RWPE1 (cell line): ENCODE measurements at regions not wholly inside any gene's neighbourhood (a gene's known extent, or its start where the extent isn't known, plus 50 kb on each side); places are given as distances from the start of the nearest gene placed in this dataset.
"Not testable (repeated sequence)": the region's sequence is repeated elsewhere in the genome, so short reads cannot be mapped to it uniquely, and the experiment has no call there.

Experiments used
- CTCF ChIA-PET: fragments of 350-600 bp; sonication (Branson Sonifier 250); formaldehyde crosslinking; extraction: SDS; loops from one replicate; lab custom pipeline; 2021; lab: Yijun Ruan, JAX
- POLR2A ChIA-PET: fragments of 400-600 bp; formaldehyde crosslinking; extraction: SDS; loops from one replicate; lab custom pipeline; 2020; ENCODE audit warnings: antibody characterized with exemption; ENCODE audit not compliant: low non-redundant PET; lab: Yijun Ruan, JAX
- DNase-seq: peaks from one replicate; pipeline ENCODE4 v3.0.0; 2012; ENCODE audit warnings: low spot score
- H3K27ac ChIP-seq: fragments of 450-650 bp; 2 replicates; pipeline ENCODE4 v1.5.1; 2017
- TF ChIP-seq, protein P1 (sequence below): fragments of 450-650 bp; conservative IDR thresholded peaks from 2 replicates; pipeline ENCODE4 v1.5.1; 2017; ENCODE audit warnings: low read depth, mild to moderate bottlenecking

DNA sequence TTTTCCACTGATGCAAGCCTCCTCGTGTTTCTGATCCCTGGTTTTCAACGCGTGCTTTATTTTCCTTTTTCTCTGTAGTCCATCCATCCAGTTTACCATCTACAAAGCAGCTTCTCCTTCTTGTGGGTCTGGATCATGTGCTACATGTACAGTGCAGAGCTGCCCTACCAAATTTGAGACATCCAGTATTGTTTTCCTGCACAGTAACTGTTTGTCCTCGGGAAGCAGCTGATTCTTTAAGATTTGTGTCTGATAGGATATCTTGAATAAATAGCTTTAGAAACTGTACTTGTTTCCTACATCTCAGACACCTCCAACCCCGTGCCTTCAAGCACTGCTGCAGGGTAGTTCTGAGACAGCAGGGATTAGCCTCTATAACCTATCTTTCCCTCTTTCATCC lies 368.1 kb upstream of the FAR2 start:
- DNase-seq, result no peak
- H3K27ac ChIP-seq, result no peak overlapping the region
- POLR2A ChIA-PET, result no interaction called here
- CTCF ChIA-PET, result interaction anchor here (0.7 kb wide), 1 partner anchor 1010 kb away, joined by 3 read pairs; no protein-coding TSS in a partner anchor
- TF ChIP-seq, protein P1, sequence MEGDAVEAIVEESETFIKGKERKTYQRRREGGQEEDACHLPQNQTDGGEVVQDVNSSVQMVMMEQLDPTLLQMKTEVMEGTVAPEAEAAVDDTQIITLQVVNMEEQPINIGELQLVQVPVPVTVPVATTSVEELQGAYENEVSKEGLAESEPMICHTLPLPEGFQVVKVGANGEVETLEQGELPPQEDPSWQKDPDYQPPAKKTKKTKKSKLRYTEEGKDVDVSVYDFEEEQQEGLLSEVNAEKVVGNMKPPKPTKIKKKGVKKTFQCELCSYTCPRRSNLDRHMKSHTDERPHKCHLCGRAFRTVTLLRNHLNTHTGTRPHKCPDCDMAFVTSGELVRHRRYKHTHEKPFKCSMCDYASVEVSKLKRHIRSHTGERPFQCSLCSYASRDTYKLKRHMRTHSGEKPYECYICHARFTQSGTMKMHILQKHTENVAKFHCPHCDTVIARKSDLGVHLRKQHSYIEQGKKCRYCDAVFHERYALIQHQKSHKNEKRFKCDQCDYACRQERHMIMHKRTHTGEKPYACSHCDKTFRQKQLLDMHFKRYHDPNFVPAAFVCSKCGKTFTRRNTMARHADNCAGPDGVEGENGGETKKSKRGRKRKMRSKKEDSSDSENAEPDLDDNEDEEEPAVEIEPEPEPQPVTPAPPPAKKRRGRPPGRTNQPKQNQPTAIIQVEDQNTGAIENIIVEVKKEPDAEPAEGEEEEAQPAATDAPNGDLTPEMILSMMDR, result no peak

DNA sequence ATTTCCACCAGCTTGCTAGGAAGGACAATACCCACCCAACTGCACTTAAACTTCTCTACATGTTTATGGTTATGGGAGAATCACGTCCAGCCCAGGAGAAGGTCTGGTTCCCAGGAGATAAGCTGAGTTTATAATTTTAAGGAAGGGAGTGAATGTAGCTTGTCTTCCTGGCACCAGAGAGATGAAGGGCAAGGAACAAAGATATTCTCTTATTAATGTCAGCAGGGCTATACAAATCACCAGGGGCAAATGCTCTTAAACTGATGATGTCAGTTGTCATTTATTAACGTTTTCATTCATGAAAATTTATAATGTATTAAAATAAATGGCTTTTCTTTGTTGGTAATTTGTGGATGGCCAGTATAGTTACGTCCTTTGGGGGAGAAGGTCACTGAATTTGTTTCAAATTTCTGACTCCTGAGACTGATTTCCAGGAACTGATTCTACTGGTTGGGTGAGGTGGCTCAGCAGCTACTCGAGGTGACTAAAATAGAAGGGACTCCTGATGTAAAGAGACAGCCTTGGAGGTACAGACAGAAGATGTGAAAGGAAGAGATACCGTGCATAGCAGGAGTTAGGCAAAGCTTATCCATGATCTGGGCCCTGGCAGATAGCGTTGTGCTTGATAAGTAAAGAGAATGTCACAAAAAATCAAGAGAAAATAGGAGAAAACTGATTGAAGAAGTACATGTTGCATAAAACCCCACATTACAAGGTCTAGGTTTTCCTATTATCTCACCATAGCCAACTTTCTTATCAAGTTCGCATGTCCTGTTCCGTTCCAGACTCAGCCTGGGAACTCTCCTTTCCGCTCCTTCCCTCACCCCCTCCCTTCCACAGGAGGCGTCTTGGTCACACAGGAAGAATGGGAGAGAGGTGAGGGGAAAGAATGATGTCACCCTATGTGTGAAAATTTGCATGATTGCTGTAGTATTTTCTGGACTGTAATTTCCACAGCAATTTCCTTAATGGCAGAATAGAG lies 367.1 kb upstream of the FAR2 start:
- no peak for DNase-seq

DNA sequence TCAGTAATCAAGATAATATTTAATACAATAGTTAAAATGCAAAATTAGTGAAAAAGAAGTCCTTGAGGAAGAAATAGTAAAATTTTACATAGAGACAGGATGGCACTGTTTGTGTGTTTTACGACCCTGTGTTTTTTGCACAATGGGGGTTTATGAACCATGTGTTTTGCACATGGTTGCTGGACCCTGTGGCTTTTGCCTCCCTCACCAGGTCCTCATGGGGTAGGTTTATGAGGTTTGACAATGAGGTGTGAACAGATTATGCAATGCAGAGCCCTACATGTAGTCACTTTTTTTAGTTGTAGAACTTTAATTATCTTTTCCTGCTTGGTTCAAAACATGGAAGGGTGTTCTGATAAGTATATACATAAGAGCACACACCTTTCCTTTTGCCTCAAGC lies 366.3 kb upstream of the FAR2 start:
- POLR2A ChIA-PET, result no interaction called here
- CTCF ChIA-PET, result no interaction called here
- TF ChIP-seq, protein P1, result no peak
- DNase-seq, result no peak
- H3K27ac ChIP-seq, result no peak overlapping the region

More for the DNA sequence above, 367.1 kb upstream of the FAR2 start:
- no peak overlapping the region for H3K27ac ChIP-seq
- CTCF ChIA-PET, result no interaction called here
- POLR2A ChIA-PET, result no interaction called here
- TF ChIP-seq, protein P1, result no peak

DNA sequence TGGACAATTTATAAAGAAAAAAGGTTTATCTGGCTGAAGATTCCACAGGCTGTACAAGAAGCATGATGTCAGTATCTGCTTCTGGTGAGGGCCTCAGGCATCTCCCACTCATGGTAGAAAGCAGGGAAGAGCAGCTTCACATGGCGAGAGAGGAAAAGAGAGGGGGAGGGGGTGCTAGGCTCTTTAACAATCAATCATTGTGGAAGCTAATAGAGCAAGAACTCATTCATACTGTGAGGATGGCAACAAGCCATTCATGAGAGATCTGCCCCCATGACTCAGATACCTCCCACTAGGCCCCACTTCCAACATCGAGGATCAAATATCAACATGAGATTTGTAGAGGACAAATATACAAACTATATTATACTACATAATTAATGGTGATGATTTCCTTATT lies 361.9 kb upstream of the FAR2 start:
- DNase-seq, result no peak
- ChIA-PET CTCF (interaction anchor here (0.7 kb wide), 1 partner anchor 549 kb away, joined by 4 read pairs; no protein-coding TSS in a partner anchor), POLR2A (no interaction called here)
- TF ChIP-seq, protein P1, result no peak
- no peak overlapping the region for H3K27ac ChIP-seq

DNA sequence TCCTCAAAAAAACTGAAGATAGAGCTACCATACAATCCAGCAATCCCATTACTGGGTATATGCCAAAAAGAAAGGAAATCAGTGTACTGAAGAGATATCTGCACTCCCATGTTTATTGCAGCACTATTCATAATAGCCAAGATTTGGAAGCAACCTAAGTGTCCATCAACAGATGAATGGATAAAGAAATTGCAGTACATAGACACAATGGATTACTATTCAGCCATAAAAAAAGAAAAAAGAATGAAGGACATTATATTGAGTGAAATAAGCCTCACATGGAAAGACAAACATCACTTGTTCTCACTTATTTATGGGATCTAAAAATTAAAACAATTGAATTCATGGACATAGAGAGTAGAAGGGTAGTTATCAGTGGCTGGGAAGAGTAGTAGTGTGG lies 360.8 kb upstream of the FAR2 start:
- H3K27ac ChIP-seq, CTCF ChIA-PET, POLR2A ChIA-PET, DNase-seq: not testable (repeated sequence)

DNA sequence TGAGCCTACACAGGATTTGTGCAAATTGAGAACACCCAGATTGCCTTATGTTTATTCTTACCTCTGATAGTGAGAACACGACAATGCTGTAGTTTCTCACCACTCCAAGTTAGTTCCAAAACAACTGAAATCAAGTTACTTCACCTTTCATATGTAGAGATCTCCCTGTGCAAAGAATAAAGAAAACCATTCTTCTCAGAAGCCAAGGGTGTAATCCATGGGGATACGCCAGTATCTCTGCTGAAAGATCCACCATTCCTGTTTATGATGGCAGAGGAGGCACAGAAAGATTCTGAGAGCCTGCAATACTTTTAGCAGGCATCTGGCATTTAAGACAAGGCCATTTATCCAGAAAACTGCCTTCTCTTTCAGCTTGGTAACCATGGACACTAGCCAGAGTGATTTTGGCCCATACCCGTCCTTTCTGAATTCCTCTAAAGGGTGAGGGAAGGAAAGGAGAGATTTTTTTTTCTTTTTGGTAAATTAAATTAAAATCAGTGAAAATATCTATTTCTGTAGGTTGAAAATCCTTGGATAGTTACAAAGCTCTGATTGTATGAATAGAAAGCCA lies 355.4 kb upstream of the FAR2 start:
- TF ChIP-seq, protein P1, result no peak
- no peak for DNase-seq
- H3K27ac ChIP-seq, result no peak overlapping the region
- POLR2A ChIA-PET, result no interaction called here
- CTCF ChIA-PET, result interaction anchor here (0.6 kb wide), 1 partner anchor 1593 kb away, joined by 6 read pairs; no protein-coding TSS in a partner anchor
